Endothelial cell of umbilical vein (primary cell): ENCODE measurements at regions not wholly inside any gene's neighbourhood (a gene's known extent, or its start where the extent isn't known, plus 50 kb on each side); places are given as distances from the start of the nearest gene placed in this dataset.

ENCODE experiments used
- EZH2 ChIP-seq: IDR thresholded peaks from 2 replicates; pipeline ENCODE4 v1.6.1; 2012; ENCODE audit warnings: borderline replicate concordance, low read depth, mild to moderate bottlenecking, moderate library complexity, low read length, inconsistent platforms; ENCODE audit not compliant: severe bottlenecking
- FOS ChIP-seq: IDR thresholded peaks from 2 replicates; pipeline ENCODE4 v1.6.1; 2011; ENCODE audit warnings: mild to moderate bottlenecking, low read length, moderate library complexity, borderline replicate concordance; ENCODE audit not compliant: insufficient read depth
- GATA2 ChIP-seq: IDR thresholded peaks from 2 replicates; pipeline ENCODE4 v1.7.0; 2011; ENCODE audit warnings: low read depth, mild to moderate bottlenecking, moderate library complexity, mixed read lengths, low read length; ENCODE audit not compliant: insufficient read length, insufficient read depth
- MYC ChIP-seq: IDR thresholded peaks from one replicate; pipeline ENCODE4 v1.6.1; 2011; ENCODE audit warnings: mild to moderate bottlenecking, low read depth, low read length
- POLR2A ChIP-seq: IDR thresholded peaks from 2 replicates; pipeline ENCODE4 v1.6.1; 2012; ENCODE audit warnings: low read depth, mild to moderate bottlenecking, control low read depth, low read length
- POLR2AphosphoS5 ChIP-seq: IDR thresholded peaks from 2 replicates; pipeline ENCODE4 v1.6.1; 2012; ENCODE audit warnings: low read depth, mild to moderate bottlenecking, control low read depth, low read length, moderate library complexity; ENCODE audit not compliant: insufficient read depth
- TF ChIP-seq, protein P1 (sequence below), 2 donors: IDR thresholded peaks; 1 replicate in 1 of 2; 2 replicates in 1 of 2; pipeline ENCODE4 v1.5.1; 2011; ENCODE audit warnings: low read length in 2 of 2, mild to moderate bottlenecking in 2 of 2, moderate library complexity in 2 of 2, control low read depth in 1 of 2, inconsistent platforms in 1 of 2, low read depth in 1 of 2; ENCODE audit not compliant: insufficient read depth in 1 of 2; ENCODE audit errors: extremely low read depth in 1 of 2
- TF ChIP-seq, protein P2 (sequence below): IDR thresholded peaks from 2 replicates; pipeline ENCODE4 v1.6.1; 2011; ENCODE audit not compliant: insufficient read depth, insufficient read length

DNA sequence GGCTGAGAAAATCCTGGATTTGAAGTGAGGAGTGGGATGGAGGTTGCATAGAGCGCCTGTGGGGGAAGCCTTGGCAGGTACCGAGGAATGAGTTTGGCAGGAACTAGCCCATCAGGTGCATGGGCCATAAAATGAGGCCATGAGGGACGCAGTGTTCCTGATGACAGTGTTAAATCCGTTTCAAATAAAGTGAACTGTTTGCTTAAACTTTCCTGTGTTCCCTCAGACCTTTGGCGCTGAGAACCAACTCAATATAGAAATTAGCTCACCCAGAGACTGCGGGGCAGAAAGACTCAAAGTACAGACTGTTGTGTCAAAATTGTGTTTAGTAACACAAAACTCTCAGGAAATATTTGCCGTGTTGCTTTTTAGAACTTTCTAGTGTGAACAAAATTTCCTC, 250.0 kb upstream of the NR3C2 start:
- TF ChIP-seq EZH2 (no peak), POLR2AphosphoS5 (no peak), POLR2A (no peak), GATA2 (no peak), MYC (no peak), FOS (no peak)
- TF ChIP-seq, protein P1, sequence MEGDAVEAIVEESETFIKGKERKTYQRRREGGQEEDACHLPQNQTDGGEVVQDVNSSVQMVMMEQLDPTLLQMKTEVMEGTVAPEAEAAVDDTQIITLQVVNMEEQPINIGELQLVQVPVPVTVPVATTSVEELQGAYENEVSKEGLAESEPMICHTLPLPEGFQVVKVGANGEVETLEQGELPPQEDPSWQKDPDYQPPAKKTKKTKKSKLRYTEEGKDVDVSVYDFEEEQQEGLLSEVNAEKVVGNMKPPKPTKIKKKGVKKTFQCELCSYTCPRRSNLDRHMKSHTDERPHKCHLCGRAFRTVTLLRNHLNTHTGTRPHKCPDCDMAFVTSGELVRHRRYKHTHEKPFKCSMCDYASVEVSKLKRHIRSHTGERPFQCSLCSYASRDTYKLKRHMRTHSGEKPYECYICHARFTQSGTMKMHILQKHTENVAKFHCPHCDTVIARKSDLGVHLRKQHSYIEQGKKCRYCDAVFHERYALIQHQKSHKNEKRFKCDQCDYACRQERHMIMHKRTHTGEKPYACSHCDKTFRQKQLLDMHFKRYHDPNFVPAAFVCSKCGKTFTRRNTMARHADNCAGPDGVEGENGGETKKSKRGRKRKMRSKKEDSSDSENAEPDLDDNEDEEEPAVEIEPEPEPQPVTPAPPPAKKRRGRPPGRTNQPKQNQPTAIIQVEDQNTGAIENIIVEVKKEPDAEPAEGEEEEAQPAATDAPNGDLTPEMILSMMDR (IDR thresholded peaks at IDR 0.05; ENCODE audit: extremely low read depth in 1 of 2, insufficient read depth in 1 of 2, low read depth in 1 of 2, low read length in 2 of 2), result no peak
- TF ChIP-seq, protein P2, sequence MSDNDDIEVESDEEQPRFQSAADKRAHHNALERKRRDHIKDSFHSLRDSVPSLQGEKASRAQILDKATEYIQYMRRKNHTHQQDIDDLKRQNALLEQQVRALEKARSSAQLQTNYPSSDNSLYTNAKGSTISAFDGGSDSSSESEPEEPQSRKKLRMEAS, result no peak
